Suprapubic skin (tissue), 4 donors: ENCODE measurements at regions not wholly inside any gene's neighbourhood (a gene's known extent, or its start where the extent isn't known, plus 50 kb on each side); places are given as distances from the start of the nearest gene placed in this dataset.

ENCODE experiments used
- CTCF ChIP-seq, 2 donors: fragments of 200-600 bp in 1 of 2; fragments of 450-650 bp in 1 of 2; sonication (generic) in 1 of 2; IDR thresholded peaks; one replicate each; pipeline ENCODE4 v1.5.1; 2016 to 2019; ENCODE audit warnings: antibody characterized with exemption in 2 of 2, mild to moderate bottlenecking in 1 of 2, moderate library complexity in 1 of 2
- EP300 ChIP-seq: sonication (generic); formaldehyde crosslinking; IDR thresholded peaks from one replicate; pipeline ENCODE4 v1.6.1; 2017; ENCODE audit warnings: antibody characterized with exemption
- POLR2A ChIP-seq, 2 donors: fragments of 450-650 bp; IDR thresholded peaks; one replicate each; pipeline ENCODE4 v1.6.1; 2017; ENCODE audit warnings: antibody characterized with exemption in 2 of 2, mild to moderate bottlenecking in 2 of 2, moderate library complexity in 2 of 2
- POLR2AphosphoS5 ChIP-seq, 3 donors: sonication (generic); formaldehyde crosslinking; IDR thresholded peaks; one replicate each; pipeline ENCODE4 v1.6.1; 2017; ENCODE audit warnings: antibody characterized with exemption in 3 of 3

GRCh38 chr9:106478312-106478711, 384.7 kb upstream of the ZNF462 start:
- TF ChIP-seq CTCF (IDR thresholded peaks at IDR 0.05) (no peak), POLR2AphosphoS5 (IDR thresholded peaks at IDR 0.05) (no peak), POLR2A (IDR thresholded peaks at IDR 0.05) (no peak), EP300 (no peak)
